GM12892 (cell line): ENCODE measurements at regions not wholly inside any gene's neighbourhood (a gene's known extent, or its start where the extent isn't known, plus 50 kb on each side); places are given as distances from the start of the nearest gene placed in this dataset.

Experiments
- POLR2A ChIP-seq: IDR thresholded peaks from 2 replicates; pipeline ENCODE4 v1.6.1; 2011; ENCODE audit warnings: low read depth, low read length, control low read depth
- POLR2AphosphoS5 ChIP-seq: IDR thresholded peaks from 2 replicates; pipeline ENCODE4 v1.6.1; 2011; ENCODE audit warnings: low read depth, low read length, control low read depth
- TAF1 ChIP-seq: IDR thresholded peaks from 2 replicates; pipeline ENCODE4 v1.6.1; 2011; ENCODE audit warnings: low read depth, mild to moderate bottlenecking, control low read depth, low read length, borderline replicate concordance

DNA sequence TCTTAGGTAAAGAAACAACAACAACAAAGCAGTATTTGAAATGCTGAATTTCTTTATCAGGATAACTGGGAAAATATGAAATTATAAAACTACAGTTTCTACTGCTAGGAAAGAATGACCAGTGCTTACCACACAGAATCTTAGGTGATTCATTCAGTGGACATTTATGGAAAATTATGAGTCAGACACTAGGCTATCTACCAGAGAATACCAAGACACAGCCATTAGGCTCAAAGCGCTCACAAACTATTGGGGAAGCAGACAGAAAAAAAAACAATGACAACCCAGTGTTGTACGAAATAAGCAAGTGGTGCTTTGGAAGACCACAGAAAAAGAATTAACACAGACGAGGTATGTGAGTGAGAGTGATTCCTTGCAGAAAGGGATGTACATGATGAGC lies 1019.5 kb downstream of the PCDH9 start:
- no peak for TF ChIP-seq POLR2A
- TF ChIP-seq TAF1 = no peak
- TF ChIP-seq POLR2AphosphoS5 = no peak
